IPS DF 4.7 (cell line): ENCODE measurements at regions not wholly inside any gene's neighbourhood (a gene's known extent, or its start where the extent isn't known, plus 50 kb on each side); places are given as distances from the start of the nearest gene placed in this dataset.

Source experiments
- DNase-seq: peaks from one replicate; pipeline ENCODE4 v3.0.0-alpha.2; 2013; ENCODE audit warnings: low spot score; ENCODE audit errors: extremely low read depth

DNA sequence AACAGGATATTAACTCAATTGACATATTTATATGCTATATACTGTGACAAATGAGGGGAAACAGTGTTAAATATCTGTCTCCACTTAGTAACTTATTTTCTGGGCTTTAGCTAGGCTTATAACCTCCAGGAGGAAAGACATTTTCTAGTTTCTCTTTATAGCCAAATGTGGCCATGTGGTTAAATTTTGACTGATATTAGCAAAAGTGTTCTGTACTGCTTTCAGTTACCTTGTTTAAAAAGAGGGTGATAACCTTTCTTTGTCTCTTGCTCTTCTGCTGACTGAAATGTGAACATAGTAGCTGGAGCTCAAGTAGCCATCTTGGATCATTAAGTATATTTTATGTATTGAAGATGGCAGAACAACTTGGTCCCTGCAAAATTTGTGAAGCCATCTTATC is 253.7 kb downstream of the PDHA2 start:
- no peak for DNase-seq

- DNase-seq = no peak
Observed at GRCh38 chr4:96094183-96094582, 254.3 kb downstream of the PDHA2 start.

- DNase-seq = no peak
Observed at GRCh38 chr4:96097040-96097607, 257.2 kb downstream of the PDHA2 start.

GRCh38 chr4:96097693-96098092 is 257.8 kb downstream of the PDHA2 start:
- DNase-seq = no peak

GRCh38 chr4:96099031-96099430 is 259.1 kb downstream of the PDHA2 start:
- no peak for DNase-seq

GRCh38 chr4:96102541-96103026 is 262.7 kb downstream of the PDHA2 start:
- no peak for DNase-seq

DNA sequence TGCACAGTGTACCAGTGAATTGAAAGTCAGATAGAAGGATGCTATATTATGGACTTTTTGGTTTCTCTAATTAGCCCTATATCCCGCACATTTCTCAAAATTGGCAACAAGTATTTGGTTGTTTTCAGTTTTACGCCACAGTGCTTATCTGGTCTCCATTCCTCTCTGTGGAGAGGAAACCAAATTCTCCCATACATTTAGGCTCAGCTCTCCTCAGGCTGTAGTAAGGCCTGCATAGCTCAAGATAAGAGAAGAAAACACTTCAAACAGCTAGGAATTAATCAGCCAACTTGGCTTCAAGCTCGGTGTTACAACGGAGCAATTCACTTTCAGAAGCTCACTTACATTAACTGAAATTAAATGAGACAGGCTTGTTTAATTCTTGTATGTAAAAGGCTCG is 263.2 kb downstream of the PDHA2 start:
- no peak for DNase-seq

DNA sequence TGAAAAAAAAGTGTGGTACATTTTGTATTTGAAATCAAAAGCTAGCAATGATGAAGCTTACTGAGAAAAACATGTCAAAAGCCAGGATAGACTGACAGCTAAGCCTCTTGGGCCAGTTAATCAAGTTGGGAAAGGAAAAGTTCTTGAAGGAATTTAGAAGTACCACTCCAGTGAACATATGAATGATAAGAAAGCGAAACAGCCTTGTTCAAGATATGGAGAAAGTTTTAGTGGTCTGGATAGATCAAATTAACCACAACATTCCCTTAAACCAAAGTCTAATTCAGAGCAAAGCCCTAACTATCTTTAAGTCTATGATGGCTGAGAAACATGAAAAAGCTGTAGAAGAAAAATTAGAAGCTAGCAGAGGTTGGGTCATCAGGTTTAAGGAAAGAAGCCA is 268.3 kb downstream of the PDHA2 start:
- DNase-seq = no peak

DNA sequence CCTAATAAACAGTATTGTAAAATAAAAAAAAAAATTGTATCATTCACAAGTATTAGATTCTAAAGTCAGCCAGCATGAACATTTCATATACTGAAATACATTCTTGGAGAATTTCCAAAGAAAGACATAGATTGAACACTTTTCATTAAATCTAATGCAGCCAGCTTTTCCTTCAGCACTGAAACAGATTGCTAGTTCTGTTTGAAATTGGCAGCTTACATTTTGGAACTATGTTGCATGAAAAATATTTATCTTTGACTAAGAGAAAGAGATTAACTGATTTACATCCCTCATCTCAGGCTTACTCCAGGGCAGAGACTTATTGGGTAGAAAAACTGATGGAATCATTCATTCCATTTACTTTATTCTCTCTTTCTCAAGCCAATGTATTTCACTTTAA is 272.7 kb downstream of the PDHA2 start:
- DNase-seq = no peak

- DNase-seq = no peak
Observed at GRCh38 chr4:96120206-96120605, 280.3 kb downstream of the PDHA2 start.

DNA sequence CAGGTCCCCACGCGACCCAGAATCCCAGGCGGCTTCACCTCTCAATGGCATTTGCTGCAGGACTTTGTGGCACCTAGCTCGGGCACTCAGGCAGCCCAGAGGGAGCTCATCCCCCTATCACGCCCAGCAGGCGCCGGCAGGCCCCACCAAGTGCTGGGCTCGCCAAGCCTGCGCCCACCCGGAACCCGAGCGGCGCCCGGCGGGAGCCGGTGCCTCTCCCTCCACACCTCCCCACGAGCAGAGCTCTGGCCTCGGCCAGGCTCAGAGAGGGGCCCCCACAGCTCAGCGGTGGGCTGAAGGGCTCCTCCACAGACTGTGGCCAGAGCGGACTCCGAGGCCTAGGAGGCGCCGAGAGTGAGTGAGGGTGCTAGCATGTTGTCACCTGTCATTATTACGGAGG is 286.3 kb downstream of the PDHA2 start:
- no peak for DNase-seq

GRCh38 chr4:96131186-96131585 is 291.3 kb downstream of the PDHA2 start:
- DNase-seq = no peak

GRCh38 chr4:96134806-96135205 is 294.9 kb downstream of the PDHA2 start:
- DNase-seq = no peak

GRCh38 chr4:96136056-96136455 is 296.2 kb downstream of the PDHA2 start:
- no peak for DNase-seq

GRCh38 chr4:96139251-96139929 is 299.5 kb downstream of the PDHA2 start:
- DNase-seq = no peak

DNA sequence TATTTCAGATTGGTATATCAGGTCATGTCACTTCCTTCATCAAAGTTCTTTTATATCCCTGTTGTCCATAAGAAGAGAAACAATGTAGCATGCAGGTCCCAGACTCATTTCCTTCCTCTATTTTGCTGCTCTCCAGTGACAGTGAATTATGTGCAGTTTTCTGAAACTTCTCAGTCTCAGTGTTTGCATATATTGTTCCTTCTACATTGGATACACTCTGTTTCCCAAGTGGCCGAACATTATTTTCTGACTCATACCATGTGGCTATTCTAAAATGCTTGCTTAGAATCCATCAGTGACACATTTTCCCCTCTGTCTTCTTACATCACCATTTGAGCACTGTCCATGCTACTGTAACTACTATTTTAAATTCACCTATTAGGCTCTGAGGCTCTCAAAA is 305.7 kb downstream of the PDHA2 start:
- DNase-seq = no peak

DNA sequence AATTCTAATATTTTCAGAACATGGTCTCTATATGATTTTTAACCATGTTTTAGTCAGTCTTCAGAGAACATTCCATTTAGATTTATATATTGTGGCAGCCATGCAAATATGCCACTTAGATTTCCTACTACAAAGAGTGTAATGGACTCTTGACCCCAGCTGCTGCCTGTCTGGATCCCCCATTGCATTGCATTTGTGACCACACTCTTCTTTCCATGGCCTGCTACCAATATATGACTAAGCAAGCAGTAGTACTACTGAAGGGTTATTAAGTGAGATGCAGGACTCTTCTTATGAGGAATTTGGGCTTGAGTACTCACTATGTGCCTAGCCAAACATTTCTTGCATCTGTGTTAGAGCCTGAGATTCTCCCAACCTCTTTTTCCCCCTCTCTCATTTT is 306.8 kb downstream of the PDHA2 start:
- no peak for DNase-seq

DNA sequence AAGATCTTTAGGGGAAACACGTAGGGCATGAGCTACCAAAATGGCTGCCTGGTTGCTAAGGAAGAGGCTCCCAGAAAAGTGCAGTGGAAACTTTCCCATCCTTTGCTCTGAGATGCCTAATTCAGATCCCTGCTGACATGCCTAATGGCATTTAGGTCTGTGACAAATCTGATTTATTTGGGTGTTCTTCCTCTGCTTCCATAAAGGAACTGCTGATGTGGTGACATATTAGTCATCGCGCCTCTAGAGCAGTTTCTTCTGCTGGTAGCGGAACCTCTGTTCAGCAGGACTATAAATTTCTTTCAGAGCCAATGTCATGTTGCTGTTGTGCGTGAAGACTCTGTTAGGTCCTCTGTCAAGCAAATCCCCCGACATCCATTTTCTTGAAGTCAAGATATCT is 310.0 kb downstream of the PDHA2 start:
- DNase-seq = no peak

- no peak for DNase-seq
Observed at GRCh38 chr4:96150466-96150865, 310.6 kb downstream of the PDHA2 start.

DNA sequence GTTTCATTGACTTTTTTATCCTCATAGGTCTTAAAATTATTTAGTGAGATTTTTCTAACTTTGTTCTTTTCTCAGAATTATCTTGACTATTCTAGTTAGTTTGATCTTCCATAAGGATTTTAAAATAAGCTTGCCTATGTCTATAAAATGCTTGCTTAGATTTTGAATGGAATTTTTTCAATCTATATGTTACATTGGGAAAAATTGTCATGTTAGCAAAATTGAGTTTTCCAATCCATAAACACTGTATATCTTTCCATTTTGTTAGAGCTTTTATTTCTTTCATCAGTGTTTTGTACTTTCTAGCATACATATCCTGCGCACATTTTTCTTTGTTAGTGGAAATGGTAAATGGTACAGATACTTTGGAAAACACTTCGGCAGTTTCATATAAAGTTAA is 312.9 kb downstream of the PDHA2 start:
- DNase-seq = no peak

DNA sequence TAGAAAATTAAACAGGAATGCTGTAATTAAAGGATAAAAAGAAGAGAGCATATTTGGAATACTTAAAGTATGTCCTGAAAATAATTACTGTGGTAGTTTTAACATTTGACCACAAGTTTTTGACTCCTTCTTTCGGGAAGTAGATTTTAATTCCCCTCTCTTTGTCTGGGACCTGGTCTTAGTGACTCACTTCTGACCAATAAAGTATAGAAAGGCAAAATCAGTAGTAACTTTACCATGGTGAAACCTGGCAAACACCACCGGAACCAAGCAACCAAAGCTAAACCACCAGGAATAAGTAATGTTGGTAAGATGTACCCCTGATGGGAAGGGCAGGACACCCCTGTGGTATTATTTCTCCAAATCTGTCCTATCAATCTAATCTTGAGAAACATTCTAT is 314.8 kb downstream of the PDHA2 start:
- DNase-seq = no peak

GRCh38 chr4:96162636-96163035 is 322.7 kb downstream of the PDHA2 start:
- no peak for DNase-seq

GRCh38 chr4:96164814-96165351 is 325.0 kb downstream of the PDHA2 start:
- DNase-seq = no peak
